ENCODE measurements at regions not wholly inside any gene's neighbourhood (a gene's known extent, or its start where the extent isn't known, plus 50 kb on each side); places are given as distances from the start of the nearest gene placed in this dataset.
A peak's percentile ranks its signal among the peaks of the same experiment; 100 is the strongest.

DNA sequence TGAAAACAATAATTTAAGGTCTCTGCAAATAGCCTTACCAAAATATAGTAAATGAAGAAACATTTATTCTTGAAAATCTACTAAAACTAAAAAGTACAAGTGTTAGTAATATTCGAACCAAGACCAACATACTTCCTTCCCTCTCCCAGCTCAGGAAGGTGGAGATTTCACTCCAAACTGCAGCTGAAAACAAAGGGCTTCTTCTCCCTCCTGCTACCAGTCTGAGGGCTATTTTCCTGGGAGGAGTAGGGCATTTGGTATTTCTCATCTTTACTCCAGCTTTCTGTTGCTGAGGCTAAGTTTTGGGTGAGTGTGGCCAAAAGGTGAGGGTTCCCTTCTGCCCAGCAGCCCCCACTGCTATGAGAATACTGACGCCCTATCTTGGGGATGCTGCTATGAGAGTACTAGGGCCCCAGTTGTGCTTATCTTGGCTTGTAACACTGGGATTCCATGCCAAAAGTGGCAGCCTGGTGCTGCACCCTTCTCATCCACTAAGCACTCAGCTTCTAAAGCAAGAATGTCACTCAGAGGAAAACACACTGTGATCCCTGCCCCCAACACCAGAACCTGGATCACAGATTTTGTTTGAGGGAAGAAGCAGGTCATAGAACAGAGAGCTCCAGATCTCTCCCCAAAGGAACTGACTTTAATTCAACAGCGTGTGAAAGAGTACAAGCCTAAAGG is 130.7 kb upstream of the KLF7 start:
- Histone ChIP-seq H3K27me3 (ENCODE audit: insufficient read depth, low read length) (no peaks in the 10 kb centered on the region), H3K27ac (ENCODE audit: low read depth, low read length) (no peak overlapping the region), H3K9me3 (ENCODE audit: low read depth, low read length) (no peaks in the 10 kb centered on the region), H3K79me2 (ENCODE audit: insufficient read depth, low read length) (no peaks in the 10 kb centered on the region), H4K20me1 (ENCODE audit: insufficient read depth, low read length) (no peaks in the 10 kb centered on the region), H2AFZ (ENCODE audit: low read length) (peak overlapping the region; percentile 11), H3K36me3 (ENCODE audit: insufficient read depth, low read length) (no peaks in the 10 kb centered on the region), H3K4me1 (ENCODE audit: insufficient read depth, low read length) (peaks cover 7% of the 10 kb centered on the region), H3K4me2 (ENCODE audit: insufficient read depth, low read length) (peak overlapping the region; percentile 7), H3K4me3 (ENCODE audit: insufficient read depth, low read length) (no peak overlapping the region)
- DNase-seq (ENCODE audit: insufficient read length, low spot score, missing footprints): no peak
- no peak for TF ChIP-seq CTCF (IDR thresholded peaks at IDR 0.05; ENCODE audit: extremely low read depth, low read depth, low read length)

- Histone ChIP-seq H3K36me3 (ENCODE audit: insufficient read depth, low read length) (no peaks in the 10 kb centered on the region), H3K27ac (ENCODE audit: low read depth, low read length) (no peak overlapping the region), H3K27me3 (ENCODE audit: insufficient read depth, low read length) (no peaks in the 10 kb centered on the region), H4K20me1 (ENCODE audit: insufficient read depth, low read length) (no peaks in the 10 kb centered on the region), H3K9me3 (ENCODE audit: low read depth, low read length) (no peaks in the 10 kb centered on the region), H3K4me1 (ENCODE audit: insufficient read depth, low read length) (peaks cover 7% of the 10 kb centered on the region), H3K79me2 (ENCODE audit: insufficient read depth, low read length) (no peaks in the 10 kb centered on the region), H3K4me2 (ENCODE audit: insufficient read depth, low read length) (no peak overlapping the region), H3K4me3 (ENCODE audit: insufficient read depth, low read length) (no peak overlapping the region), H2AFZ (ENCODE audit: low read length) (no peak overlapping the region)
- DNase-seq (ENCODE audit: insufficient read length, low spot score, missing footprints): no peak
- TF ChIP-seq CTCF (IDR thresholded peaks at IDR 0.05; ENCODE audit: extremely low read depth, low read depth, low read length): no peak
Observed at GRCh38 chr2:207300817-207301216, 135.1 kb upstream of the KLF7 start.

- no peaks in the 10 kb centered on the region for H4K20me1 ChIP-seq (ENCODE audit: insufficient read depth, low read length)
- no peak overlapping the region for H3K27ac ChIP-seq (ENCODE audit: low read depth, low read length)
- DNase-seq (ENCODE audit: insufficient read length, low spot score, missing footprints): no peak
- H3K4me1 ChIP-seq (ENCODE audit: insufficient read depth, low read length): no peaks in the 10 kb centered on the region
- H3K4me2 ChIP-seq (ENCODE audit: insufficient read depth, low read length): no peak overlapping the region
- no peaks in the 10 kb centered on the region for H3K36me3 ChIP-seq (ENCODE audit: insufficient read depth, low read length)
- H2AFZ ChIP-seq (ENCODE audit: low read length): no peak overlapping the region
- no peaks in the 10 kb centered on the region for H3K27me3 ChIP-seq (ENCODE audit: insufficient read depth, low read length)
- H3K9me3 ChIP-seq (ENCODE audit: low read depth, low read length): no peaks in the 10 kb centered on the region
- TF ChIP-seq CTCF (IDR thresholded peaks at IDR 0.05; ENCODE audit: extremely low read depth, low read depth, low read length): no peak
- no peak overlapping the region for H3K4me3 ChIP-seq (ENCODE audit: insufficient read depth, low read length)
- no peaks in the 10 kb centered on the region for H3K79me2 ChIP-seq (ENCODE audit: insufficient read depth, low read length)
Observed at GRCh38 chr2:207304761-207305160, 139.0 kb upstream of the KLF7 start.

DNA sequence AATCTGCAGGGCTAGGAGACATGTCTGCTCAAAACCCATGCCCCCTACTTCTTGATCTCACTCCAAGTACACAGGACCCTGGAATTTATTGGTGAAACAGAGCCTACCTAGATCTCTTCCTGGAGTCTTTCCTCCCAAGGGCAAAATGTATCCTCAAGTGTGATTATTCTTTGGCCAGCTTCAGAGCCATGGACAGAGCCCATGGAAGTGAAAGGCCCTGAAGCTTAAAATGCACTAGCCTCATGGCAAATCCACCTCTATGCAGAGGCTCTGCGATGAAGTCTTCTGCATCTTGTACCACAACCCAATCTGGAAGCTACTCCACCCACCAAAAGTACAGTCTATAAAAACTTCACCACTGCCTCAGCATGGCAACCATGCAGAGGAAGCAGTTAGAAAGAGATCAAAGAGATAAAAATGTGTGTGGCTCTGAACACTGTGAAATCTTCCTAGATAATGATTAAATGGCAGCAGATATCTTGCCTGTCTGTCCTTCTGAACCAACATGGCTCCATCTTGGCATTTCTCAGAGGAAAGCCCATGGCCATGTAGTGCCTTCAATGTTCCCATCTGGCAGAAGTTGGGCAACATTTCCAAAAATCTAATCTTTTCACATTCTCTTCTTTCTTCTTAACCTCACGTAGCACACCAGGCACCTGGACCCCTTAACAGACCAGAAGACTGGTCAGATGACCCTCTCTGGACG is 142.9 kb upstream of the KLF7 start:
- no peak overlapping the region for H2AFZ ChIP-seq (ENCODE audit: low read length)
- no peaks in the 10 kb centered on the region for H4K20me1 ChIP-seq (ENCODE audit: insufficient read depth, low read length)
- DNase-seq (ENCODE audit: insufficient read length, low spot score, missing footprints): peak; percentile 67
- H3K36me3 ChIP-seq (ENCODE audit: insufficient read depth, low read length): no peaks in the 10 kb centered on the region
- no peak overlapping the region for H3K4me3 ChIP-seq (ENCODE audit: insufficient read depth, low read length)
- no peaks in the 10 kb centered on the region for H3K79me2 ChIP-seq (ENCODE audit: insufficient read depth, low read length)
- TF ChIP-seq CTCF (IDR thresholded peaks at IDR 0.05; ENCODE audit: extremely low read depth, low read depth, low read length): no peak
- H3K27ac ChIP-seq (ENCODE audit: low read depth, low read length): no peak overlapping the region
- H3K4me2 ChIP-seq (ENCODE audit: insufficient read depth, low read length): no peak overlapping the region
- no peaks in the 10 kb centered on the region for H3K9me3 ChIP-seq (ENCODE audit: low read depth, low read length)
- H3K4me1 ChIP-seq (ENCODE audit: insufficient read depth, low read length): peaks cover 17% of the 10 kb centered on the region
- H3K27me3 ChIP-seq (ENCODE audit: insufficient read depth, low read length): no peaks in the 10 kb centered on the region

All from osteoblast (primary cell).